OCI-LY1 (cell line): ENCODE measurements at regions not wholly inside any gene's neighbourhood (a gene's known extent, or its start where the extent isn't known, plus 50 kb on each side); places are given as distances from the start of the nearest gene placed in this dataset.

Experiments
- EZH2 ChIP-seq: fragments of 200-600 bp; sonication (generic), shearing (Covaris generic); IDR thresholded peaks from 2 replicates; pipeline ENCODE4 v1.8.0; 2017; ENCODE audit warnings: borderline replicate concordance, mixed run types, mild to moderate bottlenecking, antibody characterized with exemption, low read length, moderate library complexity, mixed read lengths
- TF ChIP-seq, protein P1 (sequence below): fragments of 200-600 bp; sonication (generic), shearing (Covaris generic); IDR thresholded peaks from 2 replicates; pipeline ENCODE4 v1.5.1; 2017; ENCODE audit warnings: mild to moderate bottlenecking, antibody characterized with exemption, low read length, moderate library complexity, mixed read lengths

DNA sequence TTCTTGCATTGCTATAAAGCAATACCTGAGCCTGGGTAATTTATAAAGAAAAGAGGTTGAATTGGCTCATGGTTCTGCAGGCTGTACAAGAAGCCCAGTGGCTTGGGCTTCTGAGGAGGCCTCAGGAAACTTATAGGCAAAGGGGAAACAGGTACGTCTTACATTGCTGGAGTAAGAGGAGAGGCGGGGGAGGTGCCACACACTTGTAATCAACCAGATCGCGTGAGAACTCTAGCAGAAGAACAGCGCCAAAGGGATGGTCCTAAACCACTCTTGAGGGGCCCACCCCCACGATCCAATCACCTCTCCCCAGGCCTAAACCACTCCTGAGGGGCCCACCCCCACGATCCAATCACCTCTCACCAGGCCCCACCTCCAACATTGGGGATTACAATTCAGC lies 50.6 kb upstream of the SHOX start:
- TF ChIP-seq, protein P1, sequence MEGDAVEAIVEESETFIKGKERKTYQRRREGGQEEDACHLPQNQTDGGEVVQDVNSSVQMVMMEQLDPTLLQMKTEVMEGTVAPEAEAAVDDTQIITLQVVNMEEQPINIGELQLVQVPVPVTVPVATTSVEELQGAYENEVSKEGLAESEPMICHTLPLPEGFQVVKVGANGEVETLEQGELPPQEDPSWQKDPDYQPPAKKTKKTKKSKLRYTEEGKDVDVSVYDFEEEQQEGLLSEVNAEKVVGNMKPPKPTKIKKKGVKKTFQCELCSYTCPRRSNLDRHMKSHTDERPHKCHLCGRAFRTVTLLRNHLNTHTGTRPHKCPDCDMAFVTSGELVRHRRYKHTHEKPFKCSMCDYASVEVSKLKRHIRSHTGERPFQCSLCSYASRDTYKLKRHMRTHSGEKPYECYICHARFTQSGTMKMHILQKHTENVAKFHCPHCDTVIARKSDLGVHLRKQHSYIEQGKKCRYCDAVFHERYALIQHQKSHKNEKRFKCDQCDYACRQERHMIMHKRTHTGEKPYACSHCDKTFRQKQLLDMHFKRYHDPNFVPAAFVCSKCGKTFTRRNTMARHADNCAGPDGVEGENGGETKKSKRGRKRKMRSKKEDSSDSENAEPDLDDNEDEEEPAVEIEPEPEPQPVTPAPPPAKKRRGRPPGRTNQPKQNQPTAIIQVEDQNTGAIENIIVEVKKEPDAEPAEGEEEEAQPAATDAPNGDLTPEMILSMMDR = no peak
- TF ChIP-seq EZH2 = no peak
